Breast epithelium (tissue), 4 donors: ENCODE measurements at regions not wholly inside any gene's neighbourhood (a gene's known extent, or its start where the extent isn't known, plus 50 kb on each side); places are given as distances from the start of the nearest gene placed in this dataset.

Experiments used
- DNase-seq, 2 donors: peaks; one replicate each; pipeline ENCODE4 v3.0.0-alpha.2; 2019; ENCODE audit warnings: low spot score in 2 of 2
- H3K27ac ChIP-seq, 2 donors: fragments of 200-600 bp; sonication (generic) in 1 of 2; one replicate each; pipeline ENCODE4 v1.5.1; 2016 to 2019; ENCODE audit warnings: mild to moderate bottlenecking in 1 of 2
- H3K27me3 ChIP-seq, 2 donors: fragments of 200-600 bp; sonication (generic) in 1 of 2; one replicate each; pipeline versions ENCODE4 v1.5.1 to v1.6.0; 2017 to 2019; ENCODE audit warnings: control low read depth in 1 of 2, mild to moderate bottlenecking in 1 of 2
- H3K36me3 ChIP-seq: fragments of 200-600 bp; one replicate; pipeline ENCODE4 v1.5.1; 2019
- H3K4me1 ChIP-seq, 2 donors: fragments of 200-600 bp; sonication (generic); one replicate each; pipeline ENCODE4 v1.5.1; 2016 to 2019; ENCODE audit warnings: control low read depth in 1 of 2
- H3K4me3 ChIP-seq, 3 donors: fragments of 200-600 bp; sonication (generic); 1 replicate in 2 of 3; 2 replicates in 1 of 3; pipeline ENCODE4 v1.5.1; 2016 to 2019; ENCODE audit warnings: mild to moderate bottlenecking in 3 of 3, moderate library complexity in 2 of 3
- H3K9me3 ChIP-seq, 2 donors: fragments of 200-600 bp; sonication (generic) in 1 of 2; one replicate each; pipeline ENCODE4 v1.5.1; 2016 to 2019; ENCODE audit warnings: control low read depth in 1 of 2
- POLR2A ChIP-seq: fragments of 450-650 bp; IDR thresholded peaks from one replicate; pipeline ENCODE4 v1.6.1; 2016; ENCODE audit warnings: antibody characterized with exemption, mild to moderate bottlenecking, moderate library complexity
- POLR2AphosphoS5 ChIP-seq, 3 donors: sonication (generic); formaldehyde crosslinking; IDR thresholded peaks; one replicate each; pipeline ENCODE4 v1.6.1; 2017; ENCODE audit warnings: antibody characterized with exemption in 3 of 3
- intact Hi-C: fragments of 100-400 bp; cut with DNase I; formaldehyde crosslinking; loops from one replicate; pipeline ENCODE4 v1.15.1; 2023; ENCODE audit warnings: low total_unique reads
- TF ChIP-seq, protein P1 (sequence below), 3 donors: fragments of 450-650 bp; IDR thresholded peaks; one replicate each; pipeline ENCODE4 v1.5.1; 2016 to 2017; ENCODE audit warnings: antibody characterized with exemption in 3 of 3, mild to moderate bottlenecking in 3 of 3, moderate library complexity in 3 of 3

DNA sequence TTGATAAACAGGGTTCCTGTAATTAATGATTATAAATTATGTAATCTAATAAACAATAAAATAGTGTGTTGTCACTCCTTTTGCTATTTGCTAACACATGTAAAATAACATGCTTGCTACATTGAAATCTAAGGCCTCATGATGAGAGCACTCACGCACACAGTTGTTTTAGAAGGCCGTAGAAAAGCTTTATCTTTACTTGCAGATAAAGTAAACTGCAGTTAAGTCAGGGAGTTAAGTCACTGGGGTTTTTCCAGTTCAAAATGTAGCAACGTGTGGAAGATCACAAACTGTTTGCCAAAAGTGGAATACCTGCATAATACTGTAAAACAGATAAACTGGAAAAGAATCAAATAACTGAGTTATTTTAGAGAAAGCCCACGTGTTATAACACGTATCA is 187.3 kb upstream of the PACRGL start:
- H3K27ac ChIP-seq, result no peak overlapping the region
- no peak overlapping the region for H3K4me3 ChIP-seq
- H3K9me3 ChIP-seq, result no peaks in the 10 kb centered on the region
- no peak for TF ChIP-seq POLR2AphosphoS5 (IDR thresholded peaks at IDR 0.05)
- TF ChIP-seq POLR2A, result no peak
- TF ChIP-seq, protein P1, sequence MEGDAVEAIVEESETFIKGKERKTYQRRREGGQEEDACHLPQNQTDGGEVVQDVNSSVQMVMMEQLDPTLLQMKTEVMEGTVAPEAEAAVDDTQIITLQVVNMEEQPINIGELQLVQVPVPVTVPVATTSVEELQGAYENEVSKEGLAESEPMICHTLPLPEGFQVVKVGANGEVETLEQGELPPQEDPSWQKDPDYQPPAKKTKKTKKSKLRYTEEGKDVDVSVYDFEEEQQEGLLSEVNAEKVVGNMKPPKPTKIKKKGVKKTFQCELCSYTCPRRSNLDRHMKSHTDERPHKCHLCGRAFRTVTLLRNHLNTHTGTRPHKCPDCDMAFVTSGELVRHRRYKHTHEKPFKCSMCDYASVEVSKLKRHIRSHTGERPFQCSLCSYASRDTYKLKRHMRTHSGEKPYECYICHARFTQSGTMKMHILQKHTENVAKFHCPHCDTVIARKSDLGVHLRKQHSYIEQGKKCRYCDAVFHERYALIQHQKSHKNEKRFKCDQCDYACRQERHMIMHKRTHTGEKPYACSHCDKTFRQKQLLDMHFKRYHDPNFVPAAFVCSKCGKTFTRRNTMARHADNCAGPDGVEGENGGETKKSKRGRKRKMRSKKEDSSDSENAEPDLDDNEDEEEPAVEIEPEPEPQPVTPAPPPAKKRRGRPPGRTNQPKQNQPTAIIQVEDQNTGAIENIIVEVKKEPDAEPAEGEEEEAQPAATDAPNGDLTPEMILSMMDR (IDR thresholded peaks at IDR 0.05), result no peak
- H3K4me1 ChIP-seq, result no peaks in the 10 kb centered on the region
- DNase-seq, result no peak
- intact Hi-C loops, result no loop called here
- H3K27me3 ChIP-seq, result no peaks in the 10 kb centered on the region
- no peaks in the 10 kb centered on the region for H3K36me3 ChIP-seq

DNA sequence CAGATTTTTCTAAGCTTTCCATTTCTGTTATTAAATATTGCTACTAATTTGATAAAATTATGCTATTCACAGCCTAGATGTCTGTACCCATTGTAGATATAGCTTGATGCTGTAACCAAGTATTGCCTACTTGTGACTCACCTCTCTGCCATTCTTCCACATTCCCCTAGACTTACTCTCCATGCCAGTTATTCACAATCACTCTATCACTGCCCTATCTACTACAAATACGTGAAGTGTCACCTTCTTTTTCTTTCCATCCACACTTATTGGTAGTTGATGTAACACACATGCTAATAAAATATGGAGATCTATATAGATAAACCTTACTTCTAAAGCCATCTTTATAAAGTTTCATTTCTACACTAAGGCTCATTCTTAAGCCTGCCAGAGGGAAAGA is 179.4 kb upstream of the PACRGL start:
- intact Hi-C loops, result loop anchor here (2.0 kb wide), 1 partner anchor 54 kb away; no protein-coding TSS in a partner anchor

DNA sequence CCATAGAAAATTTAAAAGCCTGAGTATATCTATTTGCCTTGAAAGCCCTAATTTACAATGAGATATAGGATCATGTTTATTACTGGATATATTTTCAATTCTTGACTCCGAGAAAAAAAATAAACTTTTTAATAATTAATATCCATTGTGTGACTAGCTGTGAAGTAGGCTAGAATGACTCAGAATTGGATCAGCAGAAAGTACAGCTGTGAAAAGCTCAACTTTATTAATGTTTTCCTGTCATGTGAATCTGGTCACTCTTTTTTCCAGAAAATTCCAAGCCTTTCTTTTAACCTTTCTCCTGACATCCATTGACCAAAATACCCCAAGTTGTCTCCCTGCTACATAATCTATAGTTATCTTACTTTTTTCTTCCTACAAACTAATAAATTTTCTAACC is 171.8 kb upstream of the PACRGL start:
- H3K4me3 ChIP-seq, result no peak overlapping the region
- intact Hi-C loops, result no loop called here
- H3K27me3 ChIP-seq, result no peaks in the 10 kb centered on the region
- no peak overlapping the region for H3K27ac ChIP-seq
- H3K9me3 ChIP-seq, result no peaks in the 10 kb centered on the region
- DNase-seq, result no peak
- no peaks in the 10 kb centered on the region for H3K4me1 ChIP-seq
- TF ChIP-seq, protein P1 (IDR thresholded peaks at IDR 0.05), result no peak
- TF ChIP-seq POLR2AphosphoS5 (IDR thresholded peaks at IDR 0.05), result no peak
- no peak for TF ChIP-seq POLR2A
- H3K36me3 ChIP-seq, result no peaks in the 10 kb centered on the region

More for the DNA sequence above, 179.4 kb upstream of the PACRGL start:
- no peaks in the 10 kb centered on the region for H3K36me3 ChIP-seq
- H3K27me3 ChIP-seq, result no peaks in the 10 kb centered on the region
- no peak for DNase-seq
- no peak for TF ChIP-seq POLR2A
- TF ChIP-seq, protein P1 (IDR thresholded peaks at IDR 0.05), result no peak
- no peak for TF ChIP-seq POLR2AphosphoS5 (IDR thresholded peaks at IDR 0.05)
- H3K4me1 ChIP-seq, result no peaks in the 10 kb centered on the region
- no peaks in the 10 kb centered on the region for H3K9me3 ChIP-seq
- no peak overlapping the region for H3K27ac ChIP-seq
- no peak overlapping the region for H3K4me3 ChIP-seq

DNA sequence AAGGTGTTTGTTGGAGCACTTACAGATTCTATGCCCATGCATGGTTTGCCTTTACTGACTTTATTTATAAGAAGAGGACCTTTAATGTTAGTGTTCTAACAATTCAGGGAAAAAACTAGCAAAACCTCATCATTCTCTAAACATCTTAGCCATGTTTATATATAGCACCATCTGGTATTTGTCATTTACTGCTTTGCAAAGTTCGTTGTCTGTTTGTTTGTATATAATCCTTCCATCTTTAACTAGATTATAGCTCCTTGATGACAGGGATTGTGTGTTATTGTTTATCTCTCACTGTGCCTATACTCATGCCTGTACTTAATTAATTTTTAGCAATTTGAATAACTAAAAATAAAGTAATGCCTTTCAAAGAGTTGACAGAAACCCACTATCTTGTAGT is 170.6 kb upstream of the PACRGL start:
- Histone ChIP-seq H3K36me3 (no peaks in the 10 kb centered on the region), H3K9me3 (no peaks in the 10 kb centered on the region), H3K27ac (no peak overlapping the region), H3K4me1 (no peaks in the 10 kb centered on the region), H3K27me3 (no peaks in the 10 kb centered on the region), H3K4me3 (no peak overlapping the region)
- TF ChIP-seq POLR2A (no peak), POLR2AphosphoS5 (IDR thresholded peaks at IDR 0.05) (no peak)
- TF ChIP-seq, protein P1 (IDR thresholded peaks at IDR 0.05), result no peak
- DNase-seq, result no peak
- intact Hi-C loops, result no loop called here

DNA sequence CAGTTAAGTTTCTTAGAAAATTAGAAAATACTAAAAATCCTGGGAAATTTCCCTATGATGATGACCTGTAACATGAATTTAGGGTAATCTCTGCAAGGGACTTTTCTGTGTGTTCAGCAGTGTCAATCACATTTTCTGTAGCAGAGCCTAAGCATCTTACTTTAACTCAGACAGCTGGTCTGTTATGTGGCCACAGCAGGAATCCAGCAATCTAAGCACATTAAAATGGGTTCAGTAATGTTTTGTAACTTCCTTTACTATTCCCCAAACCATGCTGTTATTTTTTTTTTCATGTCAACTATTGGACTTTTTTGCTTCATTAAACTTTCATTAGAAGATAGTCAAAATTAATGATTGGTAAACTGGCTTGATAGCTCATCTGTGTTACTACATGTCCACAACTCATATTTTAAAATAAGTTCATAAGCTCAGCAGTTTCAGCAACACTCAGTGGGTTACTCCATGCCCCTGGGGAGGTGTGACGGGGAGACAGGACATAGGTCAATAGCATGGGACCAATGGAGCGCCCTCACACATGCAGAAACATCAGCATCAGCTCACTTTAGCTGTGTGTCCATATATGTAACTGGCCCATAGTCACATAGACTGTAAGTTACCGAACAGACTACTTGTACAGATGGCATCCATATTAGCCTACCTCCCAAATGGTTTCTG is 168.0 kb upstream of the PACRGL start:
- no peaks in the 10 kb centered on the region for H3K4me1 ChIP-seq
- no peaks in the 10 kb centered on the region for H3K27me3 ChIP-seq
- no peak for DNase-seq
- TF ChIP-seq, protein P1 (IDR thresholded peaks at IDR 0.05), result no peak
- TF ChIP-seq POLR2A (no peak), POLR2AphosphoS5 (IDR thresholded peaks at IDR 0.05) (no peak)
- H3K36me3 ChIP-seq, result no peaks in the 10 kb centered on the region
- H3K4me3 ChIP-seq, result no peak overlapping the region
- no peaks in the 10 kb centered on the region for H3K9me3 ChIP-seq
- H3K27ac ChIP-seq, result no peak overlapping the region
- intact Hi-C loops, result no loop called here
